HG03571 (cell line): ENCODE measurements at regions not wholly inside any gene's neighbourhood (a gene's known extent, or its start where the extent isn't known, plus 50 kb on each side); places are given as distances from the start of the nearest gene placed in this dataset.

Source experiments
- ATAC-seq: cut with Tn5 transposase; IDR thresholded peaks from one replicate; pipeline ENCODE4 v1.9.1; 2021; ENCODE audit not compliant: unreplicated experiment

DNA sequence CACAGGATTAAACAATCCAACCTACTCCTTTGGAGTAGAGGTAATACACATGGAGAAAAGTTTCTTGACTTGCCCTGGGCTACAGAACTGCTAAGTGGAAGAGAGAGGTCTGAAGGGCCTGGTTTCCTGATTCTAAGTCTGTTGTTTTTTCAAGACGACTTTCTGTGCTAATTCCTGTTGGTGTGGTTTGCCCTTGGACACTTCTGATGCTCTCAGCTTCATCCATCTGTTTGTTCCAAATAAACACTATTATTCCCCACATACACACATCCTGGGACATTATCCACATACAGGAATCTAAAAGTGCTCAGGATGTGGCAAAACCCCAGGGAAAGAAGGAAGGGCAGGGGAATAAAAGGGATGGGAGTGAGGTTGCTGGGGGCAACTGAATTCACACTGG, 393.5 kb upstream of the TBL1XR1 start:
- ATAC-seq: no peak

DNA sequence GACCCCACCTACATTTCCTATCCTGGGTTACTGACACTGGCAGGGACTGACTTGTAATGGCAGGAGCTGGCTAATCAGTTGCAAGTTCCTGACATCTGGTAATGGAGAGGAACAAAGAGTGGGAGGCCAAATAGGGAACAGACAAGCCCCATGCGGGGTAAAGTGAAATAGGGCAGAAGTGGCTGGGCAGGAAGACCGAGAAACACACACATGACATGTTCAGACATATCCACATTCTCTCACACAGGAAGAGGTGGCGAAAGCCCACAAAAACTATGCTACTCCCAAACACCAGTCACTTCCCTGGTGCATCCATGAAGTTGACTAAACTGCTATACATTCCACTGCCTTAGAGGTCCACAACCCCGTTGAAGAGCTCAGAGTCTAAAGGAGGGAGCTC, 394.1 kb upstream of the TBL1XR1 start:
- ATAC-seq: peak; percentile 85

DNA sequence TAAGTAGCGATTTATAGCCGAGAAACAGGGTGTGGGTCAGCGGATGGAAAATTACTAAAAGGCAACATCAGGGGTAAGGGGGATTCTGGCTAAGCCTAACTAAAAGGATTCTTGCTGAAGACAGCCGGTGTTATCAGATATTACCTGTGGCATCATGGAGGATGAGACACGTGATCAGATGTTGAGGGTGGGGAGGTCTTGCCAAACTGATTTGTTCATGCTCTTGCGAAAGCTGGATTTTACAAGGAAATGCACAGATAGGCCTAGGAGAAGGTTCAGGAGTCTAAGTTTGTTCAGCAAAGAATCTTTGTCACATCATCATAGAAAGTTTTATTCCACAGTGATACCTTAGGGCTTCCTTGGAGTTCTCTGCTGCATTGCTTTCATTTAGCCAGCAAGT, 396.8 kb upstream of the TBL1XR1 start:
- ATAC-seq: no peak

DNA sequence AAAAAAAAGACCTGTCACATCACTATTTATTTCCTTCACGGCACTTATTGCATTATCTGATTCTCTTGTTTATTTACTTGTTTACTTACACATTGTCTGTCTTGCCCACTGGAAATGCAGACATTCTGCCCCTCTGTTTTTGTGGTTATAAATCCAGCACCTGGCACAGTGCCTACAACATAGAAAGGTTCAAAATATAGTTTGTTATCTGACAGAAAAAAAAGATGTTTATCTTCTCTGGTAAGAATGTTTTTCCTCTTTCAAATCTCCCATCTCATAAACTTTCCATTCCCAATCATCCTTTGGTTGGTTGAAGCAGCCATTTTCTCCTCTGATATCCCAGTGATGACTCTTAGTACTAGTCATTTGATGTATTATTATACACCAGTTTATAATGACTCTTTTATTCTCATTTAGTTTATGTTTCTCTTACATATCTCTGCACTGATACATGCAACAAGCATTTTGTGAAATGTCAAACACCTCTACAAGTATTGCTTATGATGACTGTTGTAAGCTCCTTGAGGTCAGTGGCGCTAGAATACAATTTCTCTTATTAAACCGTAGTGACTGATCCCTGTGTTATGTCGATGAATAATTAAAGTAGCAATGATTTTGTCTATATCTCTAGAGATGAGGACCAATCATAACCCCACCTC, 398.4 kb upstream of the TBL1XR1 start:
- ATAC-seq: no peak

DNA sequence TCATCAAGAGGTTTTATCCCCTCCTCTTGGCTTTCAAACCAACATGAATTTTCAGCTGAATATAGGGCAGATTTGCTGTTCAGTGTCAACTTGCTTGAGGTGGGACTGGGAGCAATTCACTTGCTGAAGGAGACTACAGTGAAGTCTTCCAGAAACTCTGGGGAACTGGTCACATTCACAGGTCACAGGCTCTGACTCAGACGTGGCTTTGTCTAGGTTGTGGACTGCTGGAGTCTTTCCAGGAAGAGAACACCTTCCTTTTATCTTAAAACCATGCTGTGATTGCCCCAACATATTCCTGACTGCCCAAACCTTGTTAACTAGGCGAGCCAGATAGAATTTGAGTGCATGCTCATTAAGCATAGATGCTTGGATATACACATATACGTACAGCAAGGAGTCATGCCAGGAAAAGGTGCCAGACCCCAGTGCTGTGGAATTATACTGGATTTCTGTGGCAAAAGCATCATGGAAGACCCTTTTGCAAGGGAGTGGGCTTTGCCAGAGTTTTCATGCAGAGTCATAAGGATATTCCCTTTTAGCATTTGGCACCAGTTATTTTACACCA, 399.1 kb upstream of the TBL1XR1 start:
- no peak for ATAC-seq

DNA sequence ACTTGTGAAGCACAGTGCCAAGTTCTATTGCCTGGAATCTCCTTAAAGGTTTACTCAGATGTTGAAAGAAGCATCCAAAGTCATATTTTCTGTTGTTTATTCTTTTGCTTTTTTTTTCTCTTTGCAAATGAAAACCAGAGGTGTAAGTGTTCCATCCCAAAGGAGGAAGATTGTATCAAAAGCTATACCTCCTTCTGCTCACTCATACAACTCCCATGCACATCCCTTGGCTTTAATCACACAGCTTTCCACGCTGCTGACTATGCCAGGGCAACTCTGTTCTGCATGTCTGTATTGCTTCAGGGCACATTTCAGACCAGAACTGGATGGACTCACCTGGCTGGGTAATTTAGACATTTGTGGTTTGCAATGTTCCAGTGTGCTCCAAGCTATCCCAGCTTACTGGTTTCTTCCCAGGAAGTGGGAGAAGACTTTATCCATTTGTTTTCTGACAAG, 399.6 kb upstream of the TBL1XR1 start:
- ATAC-seq: no peak

DNA sequence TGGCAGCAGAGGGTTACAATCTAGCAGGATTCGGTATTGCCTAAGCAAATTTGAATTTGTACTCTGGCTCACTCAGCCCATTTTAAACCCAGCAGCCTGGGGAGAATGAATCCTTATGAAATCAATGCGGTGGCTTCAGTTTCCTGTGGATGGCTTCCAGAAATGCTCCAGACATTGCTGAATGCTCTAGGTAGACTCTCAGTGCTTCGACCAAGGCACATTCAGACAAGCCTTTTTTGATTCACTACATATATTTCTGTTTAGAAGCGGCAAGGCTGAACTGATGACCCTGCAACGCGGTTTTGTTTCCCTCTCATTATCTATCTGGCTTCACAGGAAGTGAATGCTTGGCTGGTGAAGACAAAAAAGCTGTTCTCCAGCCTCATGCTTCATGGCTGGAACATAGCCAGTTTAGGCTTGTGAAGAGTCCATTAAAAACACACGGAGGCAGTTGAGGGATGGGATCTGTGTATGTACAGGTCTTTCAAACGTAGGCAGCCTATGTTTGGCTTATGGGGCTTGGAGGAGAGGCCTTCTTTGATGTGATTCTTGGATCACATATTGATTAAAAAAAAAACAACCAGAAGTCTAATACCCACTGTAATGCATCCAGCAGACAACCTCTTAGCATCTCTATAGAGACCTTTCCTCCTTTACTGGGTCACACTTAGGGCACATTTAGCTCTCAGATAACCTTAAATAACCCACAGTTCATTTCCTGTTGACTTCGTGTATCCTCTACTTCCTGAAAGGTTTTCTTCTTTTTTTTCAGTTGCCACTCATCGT, 400.2 kb upstream of the TBL1XR1 start:
- ATAC-seq: peak; percentile 94

DNA sequence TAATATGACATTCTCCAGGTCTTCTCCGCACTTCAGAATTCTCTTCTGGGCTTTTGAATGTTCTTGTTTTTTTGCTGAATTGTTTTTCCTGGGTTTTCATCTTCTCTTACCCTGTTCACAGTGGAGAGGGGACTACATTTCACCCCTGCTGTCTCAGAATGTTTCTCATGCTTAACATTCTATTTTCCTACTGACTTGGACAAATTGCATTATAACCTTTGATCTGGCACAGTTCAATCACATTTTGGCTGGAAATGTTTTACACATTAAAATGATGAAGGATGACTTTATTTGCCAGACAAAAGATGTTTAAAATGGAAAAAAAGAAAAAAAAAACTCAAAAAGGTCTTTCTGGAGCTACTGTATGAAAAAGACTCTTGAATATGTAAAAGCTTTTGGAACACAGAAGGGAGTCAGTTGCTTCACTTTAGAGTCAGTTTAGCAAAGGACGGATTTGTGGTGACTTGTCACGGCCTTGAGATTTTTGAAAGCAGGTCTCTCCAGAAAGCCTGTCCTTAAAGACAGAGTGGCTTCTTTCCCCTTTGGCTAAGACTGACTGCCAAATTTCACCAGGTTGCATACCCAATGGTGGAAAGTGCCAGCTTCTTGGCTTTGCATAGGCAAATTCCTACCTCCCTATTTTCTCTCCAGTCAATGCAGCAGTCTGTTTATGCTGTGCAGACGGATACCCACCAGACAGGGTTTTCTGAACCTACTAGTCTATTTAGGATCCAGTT, 401.0 kb upstream of the TBL1XR1 start:
- no peak for ATAC-seq

DNA sequence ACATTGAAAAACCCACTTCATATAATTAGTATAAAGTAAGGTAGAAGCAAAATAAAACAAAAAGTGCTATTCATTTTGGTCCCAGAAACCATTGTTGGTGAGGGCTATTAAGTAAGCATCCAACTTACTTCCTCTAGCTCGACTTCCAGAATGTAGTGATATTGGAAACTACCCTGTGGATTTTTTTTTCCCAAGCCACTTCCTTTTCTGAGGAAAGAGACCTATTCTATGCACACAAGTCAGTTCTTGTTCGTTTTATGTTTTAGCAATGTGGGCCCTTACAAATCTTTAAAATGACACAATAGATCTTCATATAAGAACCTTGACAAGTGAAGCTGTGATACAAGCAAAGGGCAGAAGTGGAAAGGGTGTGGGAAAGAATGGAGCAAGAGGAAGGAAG, 402.0 kb upstream of the TBL1XR1 start:
- no peak for ATAC-seq

DNA sequence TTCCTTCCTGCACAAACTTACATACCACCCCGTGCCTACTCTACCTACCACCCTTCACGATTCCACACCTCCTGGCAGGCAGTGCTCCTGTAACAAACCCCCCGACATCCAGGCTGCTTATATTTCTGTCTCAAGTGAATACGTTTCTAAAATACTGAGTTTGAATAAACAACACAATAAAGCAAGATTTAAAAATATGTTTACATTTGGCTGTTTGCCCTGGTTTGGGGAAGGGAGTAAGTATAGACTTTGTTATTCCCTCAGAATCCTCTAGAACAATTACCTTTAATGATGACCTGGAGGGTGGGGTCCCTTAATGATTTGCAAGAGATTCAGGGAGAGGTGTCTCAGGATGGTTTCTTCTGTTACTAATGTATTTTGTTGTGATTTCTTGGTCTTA, 402.6 kb upstream of the TBL1XR1 start:
- ATAC-seq: no peak

DNA sequence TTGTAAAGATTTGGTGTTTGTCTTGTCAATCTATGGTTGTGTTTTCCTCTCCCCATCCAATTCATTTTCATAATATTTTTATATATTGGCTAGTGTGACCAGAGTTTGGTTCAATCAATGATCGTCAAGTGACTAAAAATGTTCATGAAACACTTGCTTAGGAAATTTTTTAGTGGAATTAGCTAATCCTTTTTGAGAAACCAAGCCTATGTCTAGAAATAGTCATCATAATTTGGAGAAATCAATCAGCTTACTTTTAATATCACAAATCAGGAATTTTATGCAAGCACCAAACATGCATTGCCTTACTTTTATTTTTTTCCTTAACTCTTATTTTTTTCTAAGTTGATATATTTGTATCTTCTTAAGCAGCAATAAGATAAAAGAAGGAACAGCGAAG, 403.1 kb upstream of the TBL1XR1 start:
- no peak for ATAC-seq

DNA sequence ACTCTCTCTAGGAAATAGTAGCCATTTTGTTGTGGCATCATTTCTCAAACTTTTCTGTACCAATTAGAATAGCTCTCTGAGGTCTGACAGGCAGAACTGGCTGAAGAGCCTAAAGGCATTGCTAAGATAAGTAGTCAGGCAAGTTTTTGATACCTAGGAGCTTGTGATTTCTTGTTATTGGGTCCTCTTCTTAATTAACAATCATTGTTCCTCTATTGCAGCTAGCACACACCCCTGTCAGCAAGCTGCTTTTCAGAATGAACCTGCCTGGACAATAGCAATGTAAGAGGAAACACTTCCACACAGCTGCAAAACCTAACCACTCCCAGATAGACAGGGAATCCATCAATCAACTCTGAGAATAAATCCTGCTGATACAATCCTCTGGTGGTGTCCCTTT, 403.9 kb upstream of the TBL1XR1 start:
- ATAC-seq: no peak

DNA sequence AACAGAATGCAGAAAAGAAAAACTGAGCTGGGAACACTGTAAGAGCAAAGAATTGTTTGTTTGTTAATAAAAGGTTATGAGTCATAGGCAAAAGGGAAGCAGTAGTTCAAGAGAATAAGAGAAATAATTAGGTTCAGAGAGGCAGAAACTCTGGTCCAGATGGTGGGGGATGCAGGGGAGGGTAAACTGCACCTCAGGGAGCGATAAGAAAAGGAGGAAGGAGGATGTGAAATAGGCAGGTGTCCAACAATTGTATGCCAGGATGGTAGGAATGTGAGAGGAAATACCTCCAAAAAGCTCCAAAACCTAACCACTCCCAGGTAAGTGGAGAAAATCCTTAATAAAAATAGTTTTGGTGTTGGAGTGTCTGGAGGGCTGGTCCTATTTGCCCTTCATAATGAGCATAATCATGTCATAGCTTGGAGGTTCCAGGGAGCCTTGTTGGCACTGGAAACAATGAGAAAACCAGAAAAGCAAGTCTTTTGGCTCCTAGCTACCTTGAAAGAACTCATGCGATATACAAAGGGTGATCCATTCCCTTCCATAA, 405.4 kb upstream of the TBL1XR1 start:
- ATAC-seq: no peak

DNA sequence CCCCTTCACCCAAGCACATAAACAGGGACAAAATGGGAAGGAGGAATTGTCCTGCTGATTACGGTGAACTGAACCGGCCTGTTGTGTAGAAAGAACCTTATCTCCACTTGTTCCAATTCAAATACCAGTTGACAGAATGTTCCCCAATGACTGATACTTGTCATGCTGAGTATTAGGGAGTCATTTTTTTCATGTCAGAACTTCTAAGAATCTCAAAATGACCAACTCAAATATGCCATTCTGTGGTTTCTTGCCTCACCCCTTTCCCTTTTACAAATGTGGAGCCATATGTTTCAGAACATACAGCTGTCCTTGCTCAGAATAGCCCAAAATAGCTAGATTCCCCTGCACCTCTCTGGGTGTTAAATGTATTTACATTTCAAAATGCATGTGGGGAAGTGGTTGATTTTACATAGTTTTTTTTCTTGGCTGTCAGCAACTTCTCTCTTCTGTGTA, 405.9 kb upstream of the TBL1XR1 start:
- ATAC-seq: no peak

DNA sequence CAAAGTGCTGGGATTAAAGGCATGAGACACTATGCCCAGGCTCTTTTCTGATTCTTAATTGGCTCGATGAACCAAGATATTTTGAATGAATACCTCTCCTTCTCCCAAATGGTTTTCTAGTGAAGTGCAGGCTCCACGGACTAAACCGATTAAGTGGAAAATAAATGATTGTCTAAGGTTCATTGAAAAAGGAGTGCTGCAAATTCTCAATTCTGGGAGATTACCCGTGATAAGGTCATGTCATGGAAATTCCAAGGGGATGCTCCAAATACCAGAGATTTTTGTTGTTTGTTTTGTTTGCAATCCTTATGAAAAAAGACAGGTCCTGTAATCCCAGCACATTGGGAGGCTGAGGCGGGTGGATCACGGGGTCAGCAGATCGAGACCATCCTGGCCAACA, 406.9 kb upstream of the TBL1XR1 start:
- ATAC-seq: no peak

DNA sequence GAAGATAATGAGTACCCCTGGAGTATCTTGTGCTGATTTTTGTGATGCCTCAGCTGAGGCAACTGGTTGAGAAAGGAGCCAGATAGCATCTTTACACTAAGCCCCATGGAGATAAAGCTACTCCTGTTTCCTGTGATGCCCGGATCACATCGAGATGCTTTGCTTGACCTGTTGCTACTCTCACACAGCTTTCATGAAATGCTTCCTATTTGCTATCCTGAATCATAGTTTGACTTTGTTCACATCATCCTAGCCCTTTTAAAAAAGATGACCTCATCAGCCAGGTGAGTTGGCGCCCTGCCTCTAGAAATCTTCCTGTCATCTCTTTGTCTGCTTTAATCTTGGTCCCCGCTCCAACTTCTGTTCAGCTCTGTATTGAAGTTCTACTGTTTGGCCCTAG, 409.6 kb upstream of the TBL1XR1 start:
- no peak for ATAC-seq

DNA sequence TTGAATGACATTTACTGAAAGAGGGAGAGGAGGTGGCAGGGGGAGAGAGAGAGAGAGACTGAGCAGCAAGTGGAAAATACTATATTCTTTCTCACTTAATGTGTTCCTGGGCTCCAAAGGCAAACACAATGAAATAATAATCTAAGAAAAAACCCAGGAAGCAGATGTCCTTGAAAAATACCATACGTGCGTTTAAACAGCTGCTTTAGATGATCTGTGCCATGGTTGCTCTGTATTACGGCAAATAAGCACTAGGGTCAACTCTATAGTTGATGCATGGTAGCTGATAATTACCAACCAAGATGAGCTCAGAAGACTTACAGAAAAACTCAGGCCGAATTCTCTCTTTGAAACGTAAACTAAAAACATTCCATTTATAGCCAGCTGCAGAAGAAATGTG, 410.3 kb upstream of the TBL1XR1 start:
- no peak for ATAC-seq

DNA sequence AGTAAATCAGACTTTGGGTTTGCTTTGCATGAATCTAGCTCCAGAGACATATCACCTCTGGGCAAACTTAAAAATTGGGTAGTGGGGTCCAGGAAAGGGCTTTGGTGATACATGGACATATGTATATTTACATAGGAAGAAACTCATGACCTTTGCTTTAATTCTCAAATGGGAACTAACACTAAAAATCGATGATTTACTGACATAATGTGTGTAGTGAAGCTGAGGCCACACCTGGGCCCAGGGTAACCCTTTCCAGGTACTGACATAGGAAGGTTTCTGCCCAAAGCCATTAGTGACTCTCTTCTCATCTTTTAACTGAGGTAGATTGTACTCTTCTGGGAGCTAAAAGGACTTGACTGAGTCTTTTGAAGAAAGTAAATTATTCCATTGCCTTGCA, 411.2 kb upstream of the TBL1XR1 start:
- ATAC-seq: no peak

DNA sequence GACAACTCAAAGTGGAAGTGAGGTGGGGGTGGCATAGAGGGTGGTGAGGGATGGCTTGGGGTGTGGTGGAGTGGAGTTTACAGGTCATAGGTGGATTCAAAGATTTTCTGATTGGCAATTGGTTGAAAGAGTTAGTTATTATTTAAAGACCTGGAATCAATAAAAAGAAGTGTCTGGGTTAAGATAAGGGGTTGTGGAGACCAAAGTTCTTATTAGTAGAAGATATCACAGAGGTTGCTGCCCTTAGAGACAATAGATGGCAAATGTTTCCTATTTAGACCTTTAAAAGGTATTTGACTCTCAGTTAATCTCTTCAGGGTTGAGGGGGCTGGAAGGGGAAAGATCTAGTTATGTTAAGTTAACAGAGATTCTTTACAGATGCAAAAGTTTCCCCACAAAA, 412.3 kb upstream of the TBL1XR1 start:
- ATAC-seq: no peak

DNA sequence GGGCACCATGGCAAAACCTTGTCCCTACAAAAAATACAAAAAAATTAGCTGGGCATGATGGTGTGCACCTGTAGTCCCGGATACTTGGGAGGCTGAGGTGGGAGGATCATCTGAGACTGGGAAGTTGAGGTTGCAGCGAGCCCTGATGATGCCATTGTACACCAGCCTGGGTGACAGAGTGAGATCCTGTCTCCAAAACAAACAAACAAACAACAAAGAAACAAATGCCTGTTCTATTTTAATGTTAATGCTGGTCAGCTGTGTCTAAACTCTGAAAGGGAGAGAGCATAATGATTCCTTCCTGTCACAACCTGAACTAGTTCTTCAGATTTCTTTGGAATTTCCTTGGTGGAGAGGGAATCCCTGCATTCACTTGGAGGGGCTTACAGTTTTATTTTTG, 413.0 kb upstream of the TBL1XR1 start:
- ATAC-seq: no peak
